GM23338 (cell line): ENCODE measurements at regions not wholly inside any gene's neighbourhood (a gene's known extent, or its start where the extent isn't known, plus 50 kb on each side); places are given as distances from the start of the nearest gene placed in this dataset.

Experiments used
- ATAC-seq: fragments of 200-7000 bp; cut with Tn5 transposase; 3 replicates; pipeline ENCODE4 v1.9.1; 2020
- DNase-seq: peaks from one replicate; pipeline ENCODE4 v3.0.0-alpha.2; 2015; ENCODE audit warnings: low spot score
- H2AFZ ChIP-seq: fragments of 200-600 bp; sonication (generic); 2 replicates; pipeline ENCODE4 v1.8.0; 2016; ENCODE audit warnings: antibody characterized with exemption, mild to moderate bottlenecking, moderate library complexity
- H3F3A ChIP-seq: fragments of 200-600 bp; sonication (generic); replicated peaks from 2 replicates; pipeline ENCODE4 v1.8.0; 2017; ENCODE audit warnings: antibody characterized with exemption, mixed run types, low read depth
- H3K27ac ChIP-seq: fragments of 200-600 bp; sonication (generic); 2 replicates; pipeline ENCODE4 v1.6.1; 2016; ENCODE audit warnings: low read depth
- H3K27me3 ChIP-seq: fragments of 200-600 bp; sonication (generic); 2 replicates; pipeline ENCODE4 v1.8.0; 2016; ENCODE audit warnings: mild to moderate bottlenecking, mixed run types, moderate library complexity; ENCODE audit not compliant: insufficient read depth
- H3K36me3 ChIP-seq: fragments of 200-600 bp; sonication (generic); 2 replicates; pipeline ENCODE4 v1.8.0; 2016; ENCODE audit warnings: mild to moderate bottlenecking; ENCODE audit not compliant: insufficient read depth
- H3K4me1 ChIP-seq: fragments of 200-600 bp; sonication (generic); 2 replicates; pipeline ENCODE4 v1.8.0; 2016; ENCODE audit warnings: mild to moderate bottlenecking, moderate library complexity; ENCODE audit not compliant: insufficient read depth
- H3K4me2 ChIP-seq: fragments of 200-600 bp; sonication (generic); 2 replicates; pipeline ENCODE4 v1.7.1; 2017; ENCODE audit warnings: mixed run types
- H3K4me3 ChIP-seq: fragments of 200-600 bp; sonication (generic); 2 replicates; pipeline ENCODE4 v1.6.1; 2016; ENCODE audit warnings: mixed run types
- H3K79me2 ChIP-seq: fragments of 200-600 bp; sonication (generic); replicated peaks from 2 replicates; pipeline ENCODE4 v1.8.0; 2017; ENCODE audit warnings: mild to moderate bottlenecking; ENCODE audit not compliant: insufficient read depth
- H3K9me2 ChIP-seq: fragments of 200-600 bp; sonication (generic); 2 replicates; pipeline ENCODE4 v1.8.0; 2017; ENCODE audit not compliant: insufficient read depth
- H4K20me1 ChIP-seq: fragments of 200-600 bp; sonication (generic); replicated peaks from 2 replicates; pipeline ENCODE4 v1.8.0; 2017; ENCODE audit warnings: mild to moderate bottlenecking; ENCODE audit not compliant: insufficient read depth
- H3K27ac Mint-ChIP-seq: 2 replicates; pipeline ENCODE4 v1.8.0; 2020; ENCODE audit warnings: inconsistent platforms, mild to moderate bottlenecking, moderate library complexity, mixed read lengths
- H3K27me3 Mint-ChIP-seq: 3 replicates; pipeline ENCODE4 v1.8.0; 2022; ENCODE audit warnings: low read depth, mild to moderate bottlenecking, moderate library complexity, mixed read lengths, inconsistent platforms; ENCODE audit not compliant: insufficient read depth, poor library complexity
- H3K36me3 Mint-ChIP-seq: 3 replicates; pipeline ENCODE4 v1.8.0; 2021; ENCODE audit warnings: low read depth, mild to moderate bottlenecking, inconsistent platforms, moderate library complexity, mixed read lengths
- H3K4me1 Mint-ChIP-seq: 3 replicates; pipeline ENCODE4 v1.8.0; 2020; ENCODE audit warnings: mild to moderate bottlenecking, inconsistent platforms, mixed read lengths
- H3K4me3 Mint-ChIP-seq: 3 replicates; pipeline ENCODE4 v1.8.0; 2021; ENCODE audit warnings: moderate library complexity, mild to moderate bottlenecking, inconsistent platforms, mixed read lengths
- H3K9me3 Mint-ChIP-seq: 3 replicates; pipeline ENCODE4 v1.8.0; 2020; ENCODE audit warnings: moderate library complexity, mild to moderate bottlenecking, inconsistent platforms, mixed read lengths
- CREB1 ChIP-seq: fragments of 250-450 bp; sonication (Bioruptor Pico); IDR thresholded peaks from 2 replicates; pipeline ENCODE4 v1.5.0; 2020; ENCODE audit warnings: low read depth, mild to moderate bottlenecking, moderate library complexity
- CTCF ChIP-seq, 2 experiments: fragments of 200-600 bp in 1 of 2; sonication (generic) in 1 of 2; conservative IDR thresholded peaks; 2 replicates each; pipeline versions ENCODE4 v1.5.1 to v1.6.1; 2016 to 2017; ENCODE audit warnings: antibody characterized with exemption in 2 of 2, low read depth in 2 of 2, mild to moderate bottlenecking in 2 of 2, moderate library complexity in 1 of 2
- ETS1 ChIP-seq: IDR thresholded peaks from 2 replicates; pipeline ENCODE4 v1.6.1; 2016; ENCODE audit warnings: antibody characterized with exemption
- EZH2 ChIP-seq: fragments of 200-600 bp; sonication (generic); IDR thresholded peaks from one replicate; pipeline ENCODE4 v1.8.0; 2017; ENCODE audit warnings: antibody characterized with exemption, mild to moderate bottlenecking, low read depth; ENCODE audit not compliant: unreplicated experiment
- JUNB ChIP-seq: IDR thresholded peaks from one replicate; pipeline ENCODE4 v1.6.1; 2016; ENCODE audit warnings: antibody characterized with exemption; ENCODE audit not compliant: unreplicated experiment
- POLR2AphosphoS5 ChIP-seq: IDR thresholded peaks from 2 replicates; pipeline ENCODE4 v1.6.1; 2016; ENCODE audit warnings: antibody characterized with exemption, low read depth
- REST ChIP-seq: IDR thresholded peaks from one replicate; pipeline ENCODE4 v1.6.1; 2018; ENCODE audit warnings: antibody characterized with exemption; ENCODE audit not compliant: unreplicated experiment
- STAT1 ChIP-seq: IDR thresholded peaks from one replicate; pipeline ENCODE4 v1.6.1; 2016; ENCODE audit warnings: antibody characterized with exemption; ENCODE audit not compliant: unreplicated experiment
- ZNF114 ChIP-seq: fragments of 250-450 bp; sonication (Bioruptor Pico); IDR thresholded peaks from 2 replicates; pipeline ENCODE4 v1.5.0; 2020; ENCODE audit warnings: mild to moderate bottlenecking, moderate library complexity
- ZNF331 ChIP-seq: fragments of 250-450 bp; sonication (Bioruptor Pico); IDR thresholded peaks from 2 replicates; pipeline ENCODE4 v1.5.0; 2020; ENCODE audit warnings: low read depth, mild to moderate bottlenecking, moderate library complexity
- ZNF462 ChIP-seq: fragments of 250-450 bp; sonication (Bioruptor Pico); IDR thresholded peaks from 2 replicates; pipeline ENCODE4 v1.5.0; 2020; ENCODE audit warnings: mild to moderate bottlenecking, moderate library complexity

- no peaks in the 10 kb centered on the region for H3K36me3 Mint-ChIP-seq
- no peaks in the 10 kb centered on the region for H3K4me1 Mint-ChIP-seq
- H3K9me3 Mint-ChIP-seq, result no peaks in the 10 kb centered on the region
- DNase-seq (no peak), ATAC-seq (no peak)
- Histone ChIP-seq H3K27ac (no peak overlapping the region), H3K27me3 (no peaks in the 10 kb centered on the region), H3K9me2 (no peaks in the 10 kb centered on the region), H3K4me1 (no peaks in the 10 kb centered on the region), H2AFZ (no peak overlapping the region), H3K4me3 (no peak overlapping the region), H3K4me2 (no peak overlapping the region), H3K79me2 (no peaks in the 10 kb centered on the region), H3K36me3 (no peaks in the 10 kb centered on the region), H4K20me1 (no peaks in the 10 kb centered on the region), H3F3A (no peaks in the 10 kb centered on the region)
- no peak overlapping the region for H3K27ac Mint-ChIP-seq
- no peak for TF ChIP-seq ZNF114 (CRISPR knock-in tag)
- H3K27me3 Mint-ChIP-seq, result peaks cover 3% of the 10 kb centered on the region
- no peak overlapping the region for H3K4me3 Mint-ChIP-seq
Measured at GRCh38 chr4:187679450-187679849, 316.1 kb upstream of the ZFP42 start.

GRCh38 chr4:187685247-187685646 lies 310.3 kb upstream of the ZFP42 start:
- no peak overlapping the region; the same call in 1 of the 2 replicates for H2AFZ ChIP-seq
- TF ChIP-seq ETS1, result no peak
- TF ChIP-seq EZH2, result no peak
- TF ChIP-seq ZNF462, result no peak
- no peak for TF ChIP-seq JUNB
- TF ChIP-seq CTCF (conservative IDR thresholded peaks at IDR 0.05; ENCODE audit: low read depth in 2 of 2), result no peak
- no peak for TF ChIP-seq CREB1
- no peak for TF ChIP-seq ZNF331 (CRISPR knock-in tag)
- TF ChIP-seq STAT1, result no peak
- no peak for TF ChIP-seq POLR2AphosphoS5
- no peak for TF ChIP-seq REST

More at GRCh38 chr4:187685247-187685646, 310.3 kb upstream of the ZFP42 start:
- Histone ChIP-seq H3K27ac (no peak overlapping the region), H3K27me3 (no peaks in the 10 kb centered on the region), H4K20me1 (no peaks in the 10 kb centered on the region), H3F3A (no peaks in the 10 kb centered on the region), H3K4me3 (no peak overlapping the region), H3K9me2 (no peaks in the 10 kb centered on the region), H3K36me3 (no peaks in the 10 kb centered on the region), H3K4me1 (no peaks in the 10 kb centered on the region), H3K4me2 (no peak overlapping the region), H3K79me2 (no peaks in the 10 kb centered on the region)
- Mint-ChIP-seq H3K9me3 (no peaks in the 10 kb centered on the region), H3K27me3 (peaks cover 3% of the 10 kb centered on the region), H3K4me3 (no peak overlapping the region), H3K4me1 (no peaks in the 10 kb centered on the region), H3K27ac (no peak overlapping the region), H3K36me3 (no peaks in the 10 kb centered on the region)
- ATAC-seq, result no peak
- no peak for DNase-seq
